ENCODE measurements at regions not wholly inside any gene's neighbourhood (a gene's known extent, or its start where the extent isn't known, plus 50 kb on each side); places are given as distances from the start of the nearest gene placed in this dataset.

DNA sequence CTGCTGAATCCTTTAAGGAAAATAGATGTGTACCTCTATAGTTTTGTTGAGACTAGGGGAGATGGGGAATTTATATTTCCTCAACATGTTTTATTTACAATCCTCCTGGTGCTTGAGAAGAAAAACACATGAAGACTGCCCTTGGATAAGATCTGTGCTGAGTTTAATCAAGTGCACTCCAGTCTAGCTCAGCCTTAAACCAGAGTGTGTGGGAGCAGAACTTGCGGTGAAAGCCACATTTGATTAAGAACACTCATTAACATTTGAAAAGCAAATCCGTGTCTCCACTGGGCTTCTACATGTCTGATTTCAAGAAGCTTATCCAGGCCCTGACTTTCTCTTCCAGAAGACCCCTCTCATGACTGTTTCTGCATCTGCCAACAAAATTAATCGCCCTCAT, 84.8 kb upstream of the ITGA6 start:
- TF ChIP-seq, protein P1, sequence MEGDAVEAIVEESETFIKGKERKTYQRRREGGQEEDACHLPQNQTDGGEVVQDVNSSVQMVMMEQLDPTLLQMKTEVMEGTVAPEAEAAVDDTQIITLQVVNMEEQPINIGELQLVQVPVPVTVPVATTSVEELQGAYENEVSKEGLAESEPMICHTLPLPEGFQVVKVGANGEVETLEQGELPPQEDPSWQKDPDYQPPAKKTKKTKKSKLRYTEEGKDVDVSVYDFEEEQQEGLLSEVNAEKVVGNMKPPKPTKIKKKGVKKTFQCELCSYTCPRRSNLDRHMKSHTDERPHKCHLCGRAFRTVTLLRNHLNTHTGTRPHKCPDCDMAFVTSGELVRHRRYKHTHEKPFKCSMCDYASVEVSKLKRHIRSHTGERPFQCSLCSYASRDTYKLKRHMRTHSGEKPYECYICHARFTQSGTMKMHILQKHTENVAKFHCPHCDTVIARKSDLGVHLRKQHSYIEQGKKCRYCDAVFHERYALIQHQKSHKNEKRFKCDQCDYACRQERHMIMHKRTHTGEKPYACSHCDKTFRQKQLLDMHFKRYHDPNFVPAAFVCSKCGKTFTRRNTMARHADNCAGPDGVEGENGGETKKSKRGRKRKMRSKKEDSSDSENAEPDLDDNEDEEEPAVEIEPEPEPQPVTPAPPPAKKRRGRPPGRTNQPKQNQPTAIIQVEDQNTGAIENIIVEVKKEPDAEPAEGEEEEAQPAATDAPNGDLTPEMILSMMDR (IDR thresholded peaks at IDR 0.05) = no peak
- TF ChIP-seq POLR2AphosphoS5 (IDR thresholded peaks at IDR 0.05) = no peak
